Activated CD8-positive, alpha-beta memory T cell treated with anti-CD3 and anti-CD28 coated beads for 36 hours (primary cell): ENCODE measurements at regions not wholly inside any gene's neighbourhood (a gene's known extent, or its start where the extent isn't known, plus 50 kb on each side); places are given as distances from the start of the nearest gene placed in this dataset.

Experiments used
- CTCF ChIA-PET: fragments of 350-600 bp; sonication (Branson Sonifier 250); formaldehyde crosslinking; loops from one replicate; lab custom pipeline; 2021; ENCODE audit warnings: antibody characterized with exemption; lab: Charles Lee
- POLR2A ChIA-PET: fragments of 350-600 bp; sonication (Branson Sonifier 250); formaldehyde crosslinking; loops from one replicate; lab custom pipeline; 2021; ENCODE audit warnings: antibody characterized with exemption; lab: Charles Lee

DNA sequence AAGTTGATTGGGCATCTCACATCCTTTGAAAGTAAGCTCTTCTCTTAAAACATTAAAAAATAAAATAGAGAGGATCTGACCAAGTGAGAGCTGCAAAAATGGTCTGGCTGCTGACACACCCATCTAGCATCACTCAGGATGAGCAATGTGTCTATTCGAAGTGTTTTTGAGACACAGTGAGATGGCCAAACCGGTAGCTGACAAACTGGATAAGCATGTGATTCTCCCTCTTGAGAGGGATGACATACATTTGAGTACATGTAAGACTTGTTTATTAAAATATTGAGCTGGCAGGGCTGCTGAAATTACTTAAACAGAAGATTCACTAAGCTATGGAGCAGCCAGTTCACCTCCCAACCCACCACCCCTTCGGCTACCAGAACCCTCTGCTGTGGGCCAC lies 333.9 kb downstream of the ADRA2A start:
- CTCF ChIA-PET: interaction anchor here (0.5 kb wide), 1 partner anchor 1356 kb away, joined by 3 read pairs; no protein-coding TSS in a partner anchor
- POLR2A ChIA-PET: no interaction called here

DNA sequence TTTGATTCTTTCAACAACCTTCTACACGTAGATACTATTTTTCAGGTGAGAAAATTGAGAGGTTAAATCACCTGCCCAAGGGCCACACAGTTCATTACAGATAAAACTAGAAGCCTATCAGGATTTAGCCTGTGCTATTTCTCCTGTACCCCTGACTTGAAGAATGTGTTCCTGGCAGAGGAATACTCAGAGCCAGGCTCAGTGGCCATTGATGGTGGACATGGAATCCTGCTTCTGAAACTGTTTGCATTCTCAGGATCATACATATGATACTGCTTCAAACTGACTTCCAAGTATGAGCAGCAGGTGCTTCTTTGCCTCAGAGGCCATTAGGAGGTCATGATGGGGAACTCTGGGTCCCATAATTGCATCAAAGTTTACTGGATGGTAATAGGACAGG lies 348.6 kb downstream of the ADRA2A start:
- ChIA-PET CTCF (no interaction called here), POLR2A (no interaction called here)

DNA sequence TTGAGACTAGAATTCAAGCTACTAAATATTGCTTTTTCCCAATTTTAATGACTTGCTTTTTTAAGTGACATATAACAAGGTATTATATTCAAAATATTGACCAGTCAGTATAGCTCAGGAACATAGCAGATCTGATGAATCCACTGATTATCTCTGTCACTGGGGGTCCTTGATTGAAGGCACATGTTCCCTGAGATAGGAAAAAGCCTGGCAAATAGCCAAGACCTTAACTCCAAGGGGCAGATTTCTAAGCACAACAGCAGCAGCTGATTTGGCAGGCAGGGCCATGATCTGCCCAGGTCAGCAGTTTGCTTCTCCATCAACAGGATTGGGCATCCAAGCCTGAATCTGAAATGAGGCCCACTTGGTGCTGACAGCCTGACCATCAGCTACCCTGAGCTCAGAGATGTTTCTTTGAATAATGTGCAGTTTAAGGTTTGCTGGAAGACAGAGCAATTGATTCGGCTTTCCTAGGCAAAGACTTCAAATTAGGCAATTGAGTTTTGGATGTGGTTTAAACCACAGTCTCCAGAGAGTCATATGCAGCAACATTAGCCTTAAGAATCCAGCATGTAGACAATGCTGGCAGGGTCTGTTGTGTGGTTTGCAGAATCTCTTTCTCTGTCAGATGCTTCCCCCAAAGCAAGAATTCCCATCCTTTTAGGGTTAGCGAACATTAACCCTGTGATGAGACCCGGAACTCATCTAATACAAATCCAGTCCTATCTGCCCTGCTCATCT lies 352.6 kb downstream of the ADRA2A start:
- POLR2A ChIA-PET: no interaction called here
- CTCF ChIA-PET: no interaction called here

DNA sequence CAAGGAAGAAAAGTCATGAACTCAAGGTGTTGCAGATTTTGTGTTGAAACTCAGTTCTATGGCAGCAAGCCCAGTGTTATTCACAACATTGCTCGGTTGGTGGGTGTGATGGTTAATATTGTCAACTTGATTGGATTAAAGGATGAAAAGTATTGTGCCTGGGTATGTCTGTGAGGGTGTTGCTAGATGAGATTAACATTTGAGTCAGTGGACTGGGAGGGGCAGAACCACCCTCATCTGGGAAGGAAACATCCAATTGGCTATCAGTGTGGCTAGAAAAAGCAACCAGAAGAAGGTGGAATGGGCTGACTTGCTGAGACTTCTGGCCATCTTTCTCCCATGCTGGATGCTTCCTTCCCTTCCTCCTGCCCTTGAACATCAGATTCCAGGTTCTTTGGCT lies 353.2 kb downstream of the ADRA2A start:
- POLR2A ChIA-PET: no interaction called here
- CTCF ChIA-PET: no interaction called here

- CTCF ChIA-PET: no interaction called here
Observed at GRCh38 chr10:111432588-111432987, 355.8 kb downstream of the ADRA2A start.

GRCh38 chr10:111435871-111436270 lies 359.0 kb downstream of the ADRA2A start:
- CTCF ChIA-PET: no interaction called here
- POLR2A ChIA-PET: no interaction called here

More at GRCh38 chr10:111432588-111432987, 355.8 kb downstream of the ADRA2A start:
- POLR2A ChIA-PET: no interaction called here

- ChIA-PET CTCF (no interaction called here), POLR2A (no interaction called here)
Observed at GRCh38 chr10:111439034-111439842, 362.4 kb downstream of the ADRA2A start.

GRCh38 chr10:111440501-111440900 lies 363.7 kb downstream of the ADRA2A start:
- ChIA-PET CTCF (no interaction called here), POLR2A (no interaction called here)

DNA sequence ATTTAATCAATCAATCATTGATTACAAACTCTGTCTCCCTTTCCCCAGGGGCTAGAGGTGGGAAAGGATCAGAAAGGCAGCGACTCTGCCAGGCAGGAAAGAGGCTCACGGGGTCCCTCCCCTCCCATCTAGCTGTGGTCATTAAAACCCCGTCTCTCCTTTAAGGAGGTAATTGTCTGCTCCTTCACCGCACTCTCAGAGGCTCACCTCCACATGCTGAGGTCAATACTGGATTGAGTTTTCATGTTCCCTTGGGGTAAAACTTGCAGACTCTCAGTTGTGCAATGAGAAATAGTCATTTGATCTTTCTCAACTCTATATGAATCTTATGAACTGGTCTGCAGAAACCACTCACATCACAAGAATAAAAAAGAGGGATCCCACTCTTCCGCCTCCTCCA lies 368.8 kb downstream of the ADRA2A start:
- ChIA-PET POLR2A (no interaction called here), CTCF (no interaction called here)

- ChIA-PET POLR2A (no interaction called here), CTCF (no interaction called here)
Observed at GRCh38 chr10:111446966-111447365, 370.1 kb downstream of the ADRA2A start.

DNA sequence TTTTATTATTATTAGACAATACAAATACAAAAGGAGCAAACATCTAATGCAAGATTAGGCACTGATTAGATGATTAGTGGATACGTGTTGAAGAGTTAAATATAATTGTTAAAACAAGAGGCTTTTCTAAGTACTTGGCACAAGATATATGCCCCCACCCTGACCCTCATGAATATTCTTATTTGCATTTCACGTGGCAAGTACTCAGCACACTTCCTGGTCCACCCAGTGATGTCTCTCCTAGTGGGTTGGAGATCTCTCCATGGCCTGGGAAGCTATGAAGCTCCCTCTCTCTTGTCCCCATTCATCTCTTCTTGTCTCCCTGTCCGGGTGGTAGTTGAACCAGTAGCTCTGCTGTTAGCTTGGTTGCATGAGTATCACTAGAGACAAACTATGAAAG lies 375.3 kb downstream of the ADRA2A start:
- CTCF ChIA-PET: no interaction called here
- POLR2A ChIA-PET: no interaction called here

GRCh38 chr10:111455776-111456426 lies 379.1 kb downstream of the ADRA2A start:
- ChIA-PET CTCF (no interaction called here), POLR2A (no interaction called here)

GRCh38 chr10:111458256-111458655 lies 381.4 kb downstream of the ADRA2A start:
- POLR2A ChIA-PET: no interaction called here
- CTCF ChIA-PET: interaction anchor here (0.5 kb wide), 1 partner anchor 654 kb away, joined by 3 read pairs; no protein-coding TSS in a partner anchor

DNA sequence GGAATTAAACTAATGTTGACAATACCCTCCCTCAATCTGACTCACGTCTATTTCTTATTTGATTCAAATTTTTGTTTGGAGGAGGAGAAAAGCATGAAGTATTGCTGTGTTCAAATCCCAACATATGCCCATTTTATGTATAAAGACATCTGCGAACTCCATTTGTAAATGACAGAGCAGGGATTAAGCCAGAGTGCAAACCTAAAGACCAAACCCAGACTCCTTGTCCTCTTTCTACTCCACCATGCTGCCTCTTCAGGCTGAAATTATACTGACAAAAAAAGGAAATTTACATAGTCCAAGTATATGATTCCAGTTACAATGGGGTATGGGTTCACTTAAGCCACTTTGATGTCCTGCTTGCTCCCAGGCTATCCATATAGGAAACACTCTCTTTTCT lies 383.1 kb downstream of the ADRA2A start:
- ChIA-PET CTCF (no interaction called here), POLR2A (no interaction called here)

DNA sequence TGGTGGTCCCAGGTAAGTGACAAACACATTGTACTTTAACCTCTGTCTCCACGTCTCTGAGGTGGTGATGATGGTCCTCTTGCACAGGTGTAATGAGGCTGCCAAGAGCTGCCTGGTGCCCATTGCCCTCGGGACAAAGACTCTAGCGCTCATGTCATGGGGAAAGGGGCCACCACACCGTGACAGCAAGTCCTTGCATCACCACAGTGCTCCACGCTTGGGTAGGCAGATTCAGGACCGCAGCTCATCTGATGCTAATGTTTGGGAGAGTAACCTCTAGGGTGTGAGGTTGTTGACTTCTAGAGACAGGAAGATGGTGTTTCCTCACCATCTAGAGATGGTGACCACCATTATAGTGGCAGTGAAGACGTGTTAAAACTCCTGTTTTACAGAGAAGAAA lies 395.6 kb downstream of the ADRA2A start:
- ChIA-PET POLR2A (no interaction called here), CTCF (no interaction called here)

DNA sequence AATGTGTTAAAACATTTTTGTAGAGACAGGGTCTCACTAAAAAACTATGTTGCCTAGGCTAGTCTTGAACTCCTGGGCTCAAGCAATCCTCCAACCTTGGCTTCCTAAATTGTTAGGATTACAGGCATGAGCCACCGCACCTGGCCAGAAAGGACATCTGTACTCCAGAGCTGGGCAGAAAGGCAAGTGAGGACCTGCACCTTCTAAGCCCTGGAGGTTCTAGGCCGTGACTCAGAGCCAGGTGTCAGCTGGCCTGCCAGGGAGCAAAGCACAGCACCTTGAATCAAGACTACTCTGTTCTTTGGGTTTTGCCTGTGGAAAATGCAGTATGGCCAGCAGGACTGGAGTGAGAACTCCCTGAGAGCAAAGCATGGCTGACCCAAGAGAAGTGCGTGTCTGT lies 396.5 kb downstream of the ADRA2A start:
- POLR2A ChIA-PET: no interaction called here
- CTCF ChIA-PET: interaction anchor here (0.7 kb wide), 1 partner anchor 18 kb away, joined by 4 read pairs; no protein-coding TSS in a partner anchor

DNA sequence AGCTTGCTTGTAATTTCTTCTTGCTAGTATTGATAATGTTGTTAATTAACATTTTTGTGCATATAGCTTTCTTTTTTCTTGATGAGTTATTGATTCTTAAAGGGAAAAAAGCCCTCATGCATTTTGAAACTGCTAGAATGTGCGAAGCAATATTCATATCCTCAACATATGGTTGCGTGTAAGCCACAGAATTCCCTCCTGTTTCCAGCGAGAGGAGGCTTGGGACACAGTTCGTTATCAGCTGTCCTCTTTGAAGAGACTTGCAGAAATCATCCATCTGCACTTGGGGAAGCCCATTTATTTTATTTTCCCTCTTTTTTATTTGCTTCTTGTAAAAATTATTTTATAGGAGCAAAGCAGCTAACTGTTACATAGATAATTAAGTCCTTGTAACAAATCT lies 398.0 kb downstream of the ADRA2A start:
- CTCF ChIA-PET: no interaction called here
- POLR2A ChIA-PET: no interaction called here

DNA sequence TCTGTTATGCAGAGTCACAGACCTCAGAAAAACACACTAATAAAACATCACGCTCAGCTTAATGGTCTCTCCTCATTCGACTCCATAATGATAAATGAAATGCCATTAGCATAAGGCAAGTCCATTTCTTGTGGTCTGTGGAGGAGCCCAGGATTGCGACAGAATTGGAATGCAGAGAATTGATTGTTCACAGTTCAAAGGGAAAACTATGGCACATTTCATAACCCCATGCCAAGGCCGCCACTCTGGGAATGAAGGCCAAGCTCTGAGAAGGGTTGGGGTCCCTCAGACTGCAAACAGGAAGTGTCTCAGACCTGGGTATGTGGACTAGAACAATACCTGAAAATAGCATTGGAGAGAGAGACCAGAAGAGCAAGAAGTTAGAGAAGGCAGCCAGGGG lies 398.9 kb downstream of the ADRA2A start:
- CTCF ChIA-PET: no interaction called here
- POLR2A ChIA-PET: no interaction called here

GRCh38 chr10:111478651-111479050 lies 401.8 kb downstream of the ADRA2A start:
- CTCF ChIA-PET: no interaction called here
- POLR2A ChIA-PET: no interaction called here

DNA sequence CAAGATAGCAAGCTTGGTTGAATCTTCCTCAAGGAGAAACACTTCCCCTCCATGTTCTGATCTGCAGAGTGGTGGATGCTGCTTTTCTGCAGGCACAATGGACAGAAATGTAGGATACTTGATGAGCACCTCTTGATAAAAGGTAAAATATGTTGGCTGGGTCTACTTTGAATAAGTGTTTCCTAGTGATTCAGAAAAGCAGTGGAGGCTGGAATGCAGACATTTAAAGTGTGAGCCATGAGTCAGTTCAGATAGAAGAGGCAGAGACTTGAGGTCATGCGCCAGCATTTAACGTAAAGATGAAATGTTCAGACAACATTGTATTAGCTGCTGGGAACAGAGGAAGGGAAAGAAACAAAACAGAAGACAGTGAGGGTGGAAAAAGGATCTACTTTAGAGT lies 403.1 kb downstream of the ADRA2A start:
- POLR2A ChIA-PET: no interaction called here

More for the DNA sequence above, 403.1 kb downstream of the ADRA2A start:
- CTCF ChIA-PET: no interaction called here
